Neural progenitor cell (in vitro differentiated cells): ENCODE measurements at regions not wholly inside any gene's neighbourhood (a gene's known extent, or its start where the extent isn't known, plus 50 kb on each side); places are given as distances from the start of the nearest gene placed in this dataset.

Source experiments
- EZH2 ChIP-seq: fragments of 200-600 bp; sonication (generic); IDR thresholded peaks from 2 replicates; pipeline ENCODE4 v1.6.1; 2017; ENCODE audit warnings: antibody characterized with exemption, mild to moderate bottlenecking, moderate library complexity
- TF ChIP-seq, protein P1 (sequence below): fragments of 200-600 bp; sonication (generic); IDR thresholded peaks from 2 replicates; pipeline ENCODE4 v1.5.1; 2017; ENCODE audit warnings: antibody characterized with exemption, mild to moderate bottlenecking

DNA sequence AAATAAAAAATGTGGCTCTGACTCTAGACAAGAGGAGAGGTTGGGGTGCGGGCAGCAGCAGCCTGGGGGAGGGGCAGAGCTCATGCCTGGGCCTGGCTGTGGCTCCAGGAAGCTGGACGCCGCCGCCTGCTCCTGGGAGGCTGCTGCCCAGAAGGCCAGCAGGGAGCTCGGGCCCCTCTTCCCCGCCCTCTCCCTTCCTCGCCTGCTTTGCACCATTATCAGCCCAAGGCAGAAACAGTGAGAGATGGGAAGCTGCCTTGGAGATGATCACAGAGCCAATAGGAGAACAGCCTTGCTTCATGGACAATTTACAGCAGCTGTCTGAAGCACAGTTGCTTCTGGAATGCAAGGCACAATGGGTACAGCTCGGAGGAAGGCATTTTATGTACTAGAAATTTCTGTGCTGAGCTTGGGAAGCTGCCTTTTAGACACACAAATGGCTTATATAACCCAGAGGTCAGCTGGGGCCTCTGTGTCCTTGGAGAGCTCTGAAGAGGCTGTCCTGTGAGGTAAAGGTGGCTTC is 55.3 kb upstream of the AFF3 start:
- TF ChIP-seq, protein P1, sequence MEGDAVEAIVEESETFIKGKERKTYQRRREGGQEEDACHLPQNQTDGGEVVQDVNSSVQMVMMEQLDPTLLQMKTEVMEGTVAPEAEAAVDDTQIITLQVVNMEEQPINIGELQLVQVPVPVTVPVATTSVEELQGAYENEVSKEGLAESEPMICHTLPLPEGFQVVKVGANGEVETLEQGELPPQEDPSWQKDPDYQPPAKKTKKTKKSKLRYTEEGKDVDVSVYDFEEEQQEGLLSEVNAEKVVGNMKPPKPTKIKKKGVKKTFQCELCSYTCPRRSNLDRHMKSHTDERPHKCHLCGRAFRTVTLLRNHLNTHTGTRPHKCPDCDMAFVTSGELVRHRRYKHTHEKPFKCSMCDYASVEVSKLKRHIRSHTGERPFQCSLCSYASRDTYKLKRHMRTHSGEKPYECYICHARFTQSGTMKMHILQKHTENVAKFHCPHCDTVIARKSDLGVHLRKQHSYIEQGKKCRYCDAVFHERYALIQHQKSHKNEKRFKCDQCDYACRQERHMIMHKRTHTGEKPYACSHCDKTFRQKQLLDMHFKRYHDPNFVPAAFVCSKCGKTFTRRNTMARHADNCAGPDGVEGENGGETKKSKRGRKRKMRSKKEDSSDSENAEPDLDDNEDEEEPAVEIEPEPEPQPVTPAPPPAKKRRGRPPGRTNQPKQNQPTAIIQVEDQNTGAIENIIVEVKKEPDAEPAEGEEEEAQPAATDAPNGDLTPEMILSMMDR, result no peak
- TF ChIP-seq EZH2, result no peak
